GM13976 (cell line): ENCODE measurements at regions not wholly inside any gene's neighbourhood (a gene's known extent, or its start where the extent isn't known, plus 50 kb on each side); places are given as distances from the start of the nearest gene placed in this dataset.

Experiments used
- DNase-seq: peaks from one replicate; pipeline ENCODE4 v3.0.0; 2012; ENCODE audit warnings: low spot score
- in situ Hi-C: fragments of 300-500 bp; cut with MboI; formaldehyde crosslinking; loops from one replicate; pipeline ENCODE4 v1.12.0; 2022; ENCODE audit warnings: low sequenced_read_pairs, mixed read lengths, inconsistent platforms; ENCODE audit not compliant: unreplicated experiment
- TF ChIP-seq, protein P1 (sequence below): IDR thresholded peaks from 2 replicates; pipeline ENCODE4 v1.5.1; 2012; ENCODE audit warnings: borderline replicate concordance, mild to moderate bottlenecking; ENCODE audit not compliant: insufficient read depth; ENCODE audit errors: extremely low read depth, missing control alignments, control extremely low read depth

DNA sequence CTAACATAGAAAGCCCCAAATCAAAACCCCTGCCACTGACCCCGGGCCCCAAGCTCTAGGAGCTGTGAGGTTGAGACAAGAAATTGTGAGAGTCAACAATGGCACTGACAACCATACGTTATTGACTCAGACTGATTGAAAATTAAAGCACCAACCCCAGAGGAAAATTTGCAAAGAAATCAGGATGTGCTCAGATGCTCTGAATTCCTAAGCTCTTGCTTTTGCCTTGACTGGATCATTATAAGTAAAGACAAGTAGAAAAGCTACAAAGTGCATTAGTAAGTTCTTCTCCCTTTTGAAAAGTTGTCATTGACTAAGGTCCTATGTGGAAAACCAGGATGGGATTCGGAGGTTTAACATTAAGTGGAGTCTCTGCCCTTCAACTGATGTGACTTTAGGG, 130.2 kb downstream of the SAMD9 start:
- no peak for DNase-seq
- in situ Hi-C loops = no loop called here

DNA sequence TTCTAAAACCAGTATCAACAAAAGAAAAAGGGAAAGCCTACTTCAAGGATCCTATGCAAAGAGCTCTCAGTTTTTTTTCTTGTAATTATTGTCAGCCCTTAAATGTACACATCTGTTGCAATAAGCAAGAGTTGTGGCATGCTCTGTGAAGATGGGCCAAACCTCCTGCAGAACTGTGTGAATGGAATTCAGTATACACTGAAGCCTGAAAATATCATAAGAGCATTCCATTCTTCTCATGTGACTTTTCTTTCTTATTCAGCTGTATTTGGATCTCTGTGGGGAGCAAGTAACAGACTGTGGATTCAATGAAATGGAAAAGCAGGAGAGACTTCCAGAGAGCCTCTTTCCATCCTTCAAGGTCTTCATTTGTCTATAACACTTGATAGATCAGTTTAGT, 130.7 kb downstream of the SAMD9 start:
- no peak for DNase-seq
- TF ChIP-seq, protein P1, sequence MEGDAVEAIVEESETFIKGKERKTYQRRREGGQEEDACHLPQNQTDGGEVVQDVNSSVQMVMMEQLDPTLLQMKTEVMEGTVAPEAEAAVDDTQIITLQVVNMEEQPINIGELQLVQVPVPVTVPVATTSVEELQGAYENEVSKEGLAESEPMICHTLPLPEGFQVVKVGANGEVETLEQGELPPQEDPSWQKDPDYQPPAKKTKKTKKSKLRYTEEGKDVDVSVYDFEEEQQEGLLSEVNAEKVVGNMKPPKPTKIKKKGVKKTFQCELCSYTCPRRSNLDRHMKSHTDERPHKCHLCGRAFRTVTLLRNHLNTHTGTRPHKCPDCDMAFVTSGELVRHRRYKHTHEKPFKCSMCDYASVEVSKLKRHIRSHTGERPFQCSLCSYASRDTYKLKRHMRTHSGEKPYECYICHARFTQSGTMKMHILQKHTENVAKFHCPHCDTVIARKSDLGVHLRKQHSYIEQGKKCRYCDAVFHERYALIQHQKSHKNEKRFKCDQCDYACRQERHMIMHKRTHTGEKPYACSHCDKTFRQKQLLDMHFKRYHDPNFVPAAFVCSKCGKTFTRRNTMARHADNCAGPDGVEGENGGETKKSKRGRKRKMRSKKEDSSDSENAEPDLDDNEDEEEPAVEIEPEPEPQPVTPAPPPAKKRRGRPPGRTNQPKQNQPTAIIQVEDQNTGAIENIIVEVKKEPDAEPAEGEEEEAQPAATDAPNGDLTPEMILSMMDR = no peak
- in situ Hi-C loops = no loop called here

More for the DNA sequence above, 130.2 kb downstream of the SAMD9 start:
- TF ChIP-seq, protein P1 = no peak

DNA sequence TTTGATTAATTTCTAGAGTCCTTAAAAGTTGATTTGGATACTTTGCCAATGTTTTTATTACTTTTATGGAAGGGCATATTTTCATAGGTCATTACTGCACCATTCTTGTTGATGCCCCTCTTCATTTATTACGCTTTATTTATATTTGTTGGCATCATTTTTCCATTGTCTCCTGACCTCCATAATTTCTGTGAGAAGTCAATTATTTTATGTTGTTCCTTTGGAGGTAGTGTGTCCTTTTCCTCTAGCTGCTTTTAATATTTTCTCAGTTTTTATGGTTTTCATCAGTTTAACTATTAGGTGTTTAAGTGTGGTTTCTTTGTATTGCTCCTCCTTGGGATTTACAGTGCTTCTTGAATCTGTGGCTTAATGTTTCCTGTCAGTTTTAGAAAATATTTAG, 134.9 kb downstream of the SAMD9 start:
- TF ChIP-seq, protein P1 = no peak
- in situ Hi-C loops = no loop called here
- DNase-seq = no peak

DNA sequence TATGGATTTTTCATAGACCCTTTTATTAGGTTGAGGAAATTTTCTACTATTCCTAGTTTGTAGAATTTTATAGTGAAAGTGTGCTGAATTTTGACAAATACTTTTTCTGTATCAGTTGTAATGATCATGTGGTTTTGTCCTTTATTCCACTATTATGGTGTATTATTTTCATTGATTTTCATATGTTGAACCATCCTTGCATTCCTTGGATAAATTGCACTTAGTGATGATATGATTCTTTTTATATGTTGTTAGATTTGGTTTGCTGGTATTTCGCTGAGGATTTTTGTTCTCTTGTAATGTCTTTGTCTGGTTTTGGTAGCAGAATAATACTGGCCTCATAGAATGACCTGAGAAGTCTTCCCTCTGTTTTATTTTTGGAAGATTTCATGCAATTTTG, 140.6 kb upstream of the CDK6 start:
- TF ChIP-seq, protein P1 = no peak
- DNase-seq = no peak
- in situ Hi-C loops = no loop called here

DNA sequence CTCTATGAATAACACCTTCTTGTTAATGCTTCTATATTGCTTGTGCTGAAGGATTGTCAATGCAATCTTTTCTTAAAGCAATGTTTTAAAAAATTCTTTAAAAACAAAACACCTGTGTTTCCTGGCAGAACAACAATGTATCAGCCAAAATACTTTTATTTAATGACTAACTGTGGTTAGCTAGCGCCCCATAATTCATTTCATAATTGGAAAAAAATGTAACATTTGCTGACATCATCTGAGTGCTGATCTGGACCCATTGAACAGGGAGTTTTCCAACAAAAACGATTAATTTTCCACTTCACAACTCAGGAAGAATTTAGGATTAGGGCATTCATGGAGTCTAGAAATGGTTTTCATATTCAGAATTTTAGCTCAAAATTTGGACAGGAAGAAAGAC, 137.6 kb upstream of the CDK6 start:
- in situ Hi-C loops = no loop called here
- TF ChIP-seq, protein P1 = no peak
- DNase-seq = no peak

DNA sequence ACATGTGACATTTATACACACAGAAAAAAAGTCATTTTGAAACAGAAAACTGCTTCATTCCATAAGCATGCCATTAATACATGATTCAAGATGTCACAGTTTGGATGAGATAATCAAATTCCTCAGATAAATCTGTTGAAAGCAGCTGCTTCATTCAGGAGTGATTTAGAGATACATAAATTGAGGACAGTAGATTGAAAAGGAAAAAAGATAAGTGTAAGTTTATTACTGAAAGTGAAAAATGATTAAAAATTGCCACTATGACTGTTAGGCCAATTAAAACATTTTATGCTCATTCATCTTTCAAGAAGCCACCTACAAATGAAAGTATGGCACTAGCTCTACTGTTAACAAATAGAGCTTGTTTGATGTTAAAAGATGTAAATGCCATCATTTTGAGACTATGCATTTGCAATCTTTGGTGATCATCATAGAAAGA, 136.9 kb upstream of the CDK6 start:
- in situ Hi-C loops = no loop called here
- DNase-seq = no peak
- TF ChIP-seq, protein P1 = no peak

DNA sequence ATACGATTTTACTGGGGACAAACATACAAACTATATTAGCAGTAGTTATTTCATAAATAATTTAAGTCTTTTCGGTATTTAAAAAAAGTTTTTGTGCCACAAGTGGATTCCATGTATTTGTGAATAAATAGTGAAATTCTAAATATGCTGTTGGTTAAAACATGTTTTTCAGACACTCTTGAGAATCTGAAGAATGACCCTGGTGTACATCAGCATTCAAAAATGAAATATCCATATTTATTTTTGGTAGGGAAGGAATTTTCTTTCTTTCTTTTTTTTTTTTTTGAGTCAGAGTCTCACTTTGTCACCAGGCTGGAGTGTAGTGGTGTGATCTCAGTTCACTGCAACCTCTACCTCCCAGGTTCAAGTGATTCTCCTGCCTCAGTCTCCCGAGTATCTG, 136.1 kb upstream of the CDK6 start:
- no peak for DNase-seq
- TF ChIP-seq, protein P1 = no peak
- in situ Hi-C loops = no loop called here
